COLO668 (cell line): ENCODE measurements at regions not wholly inside any gene's neighbourhood (a gene's known extent, or its start where the extent isn't known, plus 50 kb on each side); places are given as distances from the start of the nearest gene placed in this dataset.

Experiments used
- DNase-seq: peaks from one replicate; lab custom pipeline; 2025; ENCODE audit not compliant: unreplicated experiment; lab: John Stamatoyannopoulos, UW

DNA sequence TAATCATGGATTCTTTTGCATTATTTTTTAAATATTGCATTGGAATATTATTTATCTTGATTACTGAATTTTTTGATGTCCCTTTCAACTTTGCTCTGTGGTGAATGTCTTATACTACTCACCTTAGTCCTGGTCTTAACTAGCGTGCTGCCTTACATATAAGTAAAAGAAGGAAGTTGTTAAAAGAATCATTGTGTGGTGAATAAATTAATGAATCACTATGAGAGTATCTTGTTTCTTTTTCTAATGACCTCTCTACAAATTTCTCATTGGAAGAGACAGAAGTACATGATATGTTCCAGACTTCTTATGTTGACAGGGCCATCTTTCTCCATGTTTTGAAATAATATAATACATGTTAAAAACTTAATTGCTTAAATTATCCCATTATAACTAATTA, 432.6 kb upstream of the MMADHC start:
- no peak for DNase-seq

DNA sequence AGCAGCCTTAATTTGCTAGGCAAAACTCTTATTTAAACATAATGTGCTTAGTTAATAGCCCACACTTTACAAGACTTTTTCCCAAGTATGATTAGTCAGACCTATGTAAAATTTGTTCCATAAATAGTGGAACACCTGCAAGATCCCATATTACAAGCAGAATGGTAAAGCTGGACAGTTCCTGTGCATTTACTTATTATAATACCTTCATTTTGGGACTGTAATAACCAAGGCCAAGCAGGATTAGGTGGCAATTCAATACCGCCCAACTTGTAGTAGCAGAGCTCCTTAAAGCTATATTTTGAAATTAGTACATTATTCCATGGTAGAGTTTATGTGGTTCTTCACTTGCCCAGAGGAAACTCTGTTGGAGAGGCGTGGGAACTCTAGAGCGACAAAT, 431.5 kb upstream of the MMADHC start:
- DNase-seq, result no peak

DNA sequence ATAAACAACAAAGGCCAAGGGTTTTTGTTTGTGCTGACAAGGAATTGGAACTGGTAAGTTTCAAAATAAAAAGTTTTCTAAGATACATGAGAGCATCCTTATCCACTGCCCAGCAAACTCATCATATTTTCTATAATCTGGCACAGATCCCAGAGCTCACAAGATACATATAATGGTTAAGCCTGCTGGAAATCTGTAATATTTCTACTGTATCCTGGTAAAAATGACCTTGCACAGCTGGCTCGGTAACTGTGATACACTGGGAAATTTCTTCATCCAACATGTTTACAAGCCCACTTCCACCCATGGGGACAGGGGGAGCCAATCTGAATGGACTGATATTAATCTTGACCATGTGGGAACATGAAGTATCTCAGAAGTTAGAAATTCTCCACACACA, 425.4 kb upstream of the MMADHC start:
- DNase-seq, result no peak

DNA sequence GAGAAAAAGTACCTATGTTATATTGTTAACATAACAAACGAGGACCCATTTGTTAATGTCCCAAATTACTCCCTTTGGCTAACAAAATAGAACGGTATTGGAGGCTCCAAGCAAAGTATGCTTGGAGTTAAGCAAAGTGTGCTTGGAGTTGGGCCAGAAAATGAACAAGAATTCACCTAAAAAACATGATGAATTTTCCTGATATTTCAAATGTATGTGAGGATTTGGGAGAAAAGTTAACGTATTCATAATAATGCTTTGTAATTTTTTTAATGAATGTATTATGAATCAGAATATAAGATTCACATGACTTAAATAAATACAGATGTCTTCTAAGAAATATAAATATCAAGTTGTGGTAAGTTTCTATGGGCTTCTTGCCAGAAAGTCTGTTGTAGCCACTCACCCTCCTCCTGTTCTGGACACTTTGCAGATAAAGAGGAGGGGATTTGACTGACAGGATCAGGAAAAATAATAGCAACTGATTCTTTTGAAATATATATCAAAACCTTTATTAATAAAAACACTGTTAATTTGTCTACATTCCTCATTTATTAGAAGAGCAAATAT, 423.7 kb upstream of the MMADHC start:
- DNase-seq, result no peak

DNA sequence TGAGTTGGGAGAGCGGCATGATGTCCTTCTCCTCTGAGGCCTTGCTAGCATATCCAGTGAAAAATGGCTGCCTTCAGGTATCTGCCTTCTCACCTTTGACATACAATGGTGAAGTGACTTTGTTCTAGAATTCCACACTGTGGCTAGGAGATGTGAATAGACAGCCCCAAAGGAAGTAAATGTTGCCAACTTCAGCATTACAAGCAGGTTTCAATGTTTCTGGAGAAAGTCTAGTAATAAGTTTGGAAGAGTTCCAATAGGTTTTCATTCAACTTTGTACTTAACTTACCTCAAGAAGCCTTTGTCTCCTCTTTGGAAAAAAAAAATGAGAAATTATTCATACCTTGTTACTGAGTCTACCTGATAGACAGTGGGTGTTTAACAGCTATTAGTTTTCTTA, 421.3 kb upstream of the MMADHC start:
- DNase-seq, result no peak

DNA sequence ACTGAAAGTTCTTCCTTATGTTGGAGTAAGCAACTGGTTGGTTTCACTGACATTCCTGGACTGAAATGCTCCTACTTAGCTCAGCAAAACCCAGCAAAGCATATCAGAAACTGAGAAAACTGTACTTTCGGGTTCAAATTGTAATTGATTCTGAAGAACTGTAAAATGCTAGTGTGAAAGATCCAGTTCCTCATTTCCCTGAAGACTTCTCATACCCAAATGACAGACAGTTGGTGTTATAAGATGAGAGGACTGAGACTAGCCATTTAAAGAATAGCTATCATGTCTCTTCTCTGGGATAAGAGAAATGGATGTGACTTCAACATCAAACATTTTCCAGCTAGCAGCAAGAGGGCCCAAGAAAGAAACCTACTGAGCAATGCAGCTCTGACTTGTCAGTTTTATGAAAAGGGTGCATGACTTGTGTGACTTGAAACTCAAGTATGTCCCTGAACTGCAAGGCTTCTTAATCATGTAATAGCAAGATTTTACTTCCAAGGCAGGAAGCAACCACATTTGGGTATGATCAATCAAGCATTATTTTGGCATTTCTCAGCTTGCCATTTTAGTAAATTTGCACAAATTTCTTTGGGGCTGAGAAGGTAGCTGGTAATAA, 420.3 kb upstream of the MMADHC start:
- no peak for DNase-seq

DNA sequence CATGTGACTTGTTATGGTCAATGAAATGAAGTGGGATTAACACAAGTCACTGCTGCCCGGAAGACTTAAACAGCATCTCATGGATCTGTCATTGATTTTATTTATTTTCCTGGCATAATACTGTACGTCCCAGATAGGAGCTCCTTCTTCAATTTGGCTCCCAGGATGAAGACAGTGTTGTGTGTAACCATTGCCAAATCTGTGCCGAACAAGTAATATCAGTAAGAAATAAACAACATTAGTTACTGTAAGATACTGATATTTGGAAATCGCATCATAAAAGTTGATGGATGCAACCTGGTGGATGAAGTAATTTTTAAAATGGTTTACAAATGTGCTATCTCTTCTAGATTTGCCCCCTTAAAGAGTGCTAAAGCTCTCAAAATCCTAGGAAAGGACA, 419.0 kb upstream of the MMADHC start:
- no peak for DNase-seq

DNA sequence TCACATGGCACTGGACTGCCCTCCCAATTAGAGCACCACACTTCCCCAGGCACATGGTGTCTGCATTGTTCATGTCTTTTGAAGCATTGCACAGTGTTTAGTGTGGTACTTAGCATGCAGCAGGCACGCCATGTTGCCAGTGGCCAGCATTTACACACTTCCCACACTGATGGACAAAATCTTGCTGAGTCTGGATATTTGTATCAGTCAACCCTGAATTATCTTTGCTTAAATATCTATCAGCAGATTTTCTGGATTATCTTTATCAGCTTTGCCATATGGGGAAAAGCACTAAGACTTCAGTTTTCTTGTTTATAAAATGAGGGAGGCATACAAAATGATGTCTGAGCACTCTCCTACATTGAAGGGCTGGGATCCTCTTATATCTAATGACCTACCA, 416.0 kb upstream of the MMADHC start:
- no peak for DNase-seq

DNA sequence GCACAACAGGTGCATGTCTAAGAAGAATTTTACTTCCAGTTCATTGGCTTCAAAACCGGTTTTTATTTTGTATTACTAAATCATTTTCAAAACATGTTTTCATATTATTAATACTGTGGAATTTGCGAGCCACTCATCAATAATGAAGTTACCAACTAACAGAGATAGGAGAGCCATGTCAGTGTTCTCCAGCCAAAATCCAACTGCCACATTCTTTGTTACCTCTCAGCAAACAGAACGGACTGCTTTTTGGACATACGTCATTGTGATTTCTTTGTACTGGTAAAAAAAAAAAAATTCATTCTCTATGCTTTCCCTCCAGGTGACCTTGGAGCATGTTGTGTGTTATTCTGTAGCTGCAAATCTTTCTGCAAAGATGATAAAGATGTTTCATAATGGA, 414.2 kb upstream of the MMADHC start:
- DNase-seq, result no peak

DNA sequence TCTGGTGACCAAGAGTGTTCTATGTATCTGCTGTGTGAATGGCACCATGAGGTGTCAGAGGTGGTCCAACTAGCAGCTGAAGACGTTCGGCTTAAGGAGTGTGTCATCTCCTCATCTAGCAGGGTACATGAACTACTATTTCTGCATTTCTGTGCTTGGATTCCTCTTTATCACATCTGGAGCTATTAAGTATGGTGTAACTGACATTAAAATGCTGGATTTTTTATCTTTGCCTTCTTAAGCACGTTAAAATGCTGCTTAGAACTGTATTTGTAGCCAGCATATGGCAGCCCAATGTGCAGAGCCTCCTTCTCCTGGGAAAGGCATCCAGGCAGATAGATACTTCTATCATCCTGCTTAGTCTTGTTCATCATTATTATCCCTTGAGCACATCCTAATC, 409.3 kb upstream of the MMADHC start:
- DNase-seq, result no peak

DNA sequence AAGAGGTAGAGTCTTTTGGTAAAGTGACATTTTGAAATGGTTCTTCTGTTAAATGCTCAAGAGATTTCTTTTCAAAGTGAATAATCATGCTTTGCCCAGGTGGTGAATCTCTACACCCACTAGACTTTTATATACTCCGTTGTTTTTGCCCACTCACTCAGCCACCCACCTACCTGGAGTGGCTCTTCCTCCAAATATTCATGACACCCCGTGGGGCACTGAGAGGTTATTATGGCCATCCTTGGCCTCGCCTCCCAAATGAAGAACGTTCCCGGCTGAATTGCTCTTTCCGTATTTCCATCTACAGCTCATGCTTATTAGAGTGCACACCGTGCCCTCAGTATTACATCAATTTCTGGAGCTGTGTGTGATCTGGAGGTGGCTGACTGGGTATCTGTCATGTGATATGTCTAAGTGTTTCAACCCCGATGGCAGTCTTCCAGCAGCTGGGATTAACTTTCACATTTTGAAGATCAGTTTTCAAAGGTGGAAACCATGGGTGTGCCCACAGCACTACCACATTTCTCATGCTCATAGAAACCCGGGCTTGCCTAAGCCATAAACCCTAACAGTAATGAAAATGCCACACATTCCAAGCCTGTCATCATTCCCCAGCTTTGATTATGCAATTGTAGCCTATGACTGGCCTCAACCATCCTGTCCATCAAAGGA, 406.6 kb upstream of the MMADHC start:
- DNase-seq, result no peak

DNA sequence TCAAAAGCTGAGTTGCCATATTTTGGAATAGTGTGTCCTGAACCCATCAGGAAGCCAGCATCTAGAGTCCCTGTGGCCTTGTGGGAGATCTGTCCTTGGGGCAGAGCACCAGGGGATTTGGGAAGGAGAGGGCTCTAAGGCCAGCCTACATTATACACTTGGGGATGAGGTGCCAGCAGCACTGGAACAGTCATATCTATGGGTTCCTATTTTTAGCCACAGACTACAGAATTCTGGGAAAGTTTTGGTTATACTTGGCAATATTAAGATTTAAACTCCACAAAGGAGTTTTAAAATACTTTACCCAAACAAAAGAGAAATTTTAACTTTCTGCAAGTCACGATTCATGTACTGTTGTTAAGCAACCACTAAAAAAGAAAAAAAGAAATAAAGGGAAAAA, 405.7 kb upstream of the MMADHC start:
- DNase-seq, result no peak

DNA sequence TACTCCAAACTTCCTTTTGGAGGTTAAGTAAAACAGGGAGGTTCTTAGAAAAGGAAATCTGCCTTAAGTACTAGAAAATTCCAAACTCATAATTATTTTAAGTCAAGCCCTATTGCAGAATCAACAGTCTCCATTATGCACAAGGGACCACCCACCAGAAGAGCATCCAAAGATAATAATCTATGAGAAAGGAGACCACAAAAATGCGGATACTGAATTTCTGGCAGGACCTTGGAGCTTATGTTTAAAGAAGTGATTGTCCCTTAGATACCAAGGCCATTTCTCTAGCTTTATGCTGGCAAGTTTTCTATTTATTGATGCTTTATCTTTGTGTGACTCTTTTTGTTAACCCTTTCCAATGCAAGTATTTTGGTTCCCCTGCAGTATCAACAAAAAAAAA, 404.0 kb upstream of the MMADHC start:
- DNase-seq, result no peak

DNA sequence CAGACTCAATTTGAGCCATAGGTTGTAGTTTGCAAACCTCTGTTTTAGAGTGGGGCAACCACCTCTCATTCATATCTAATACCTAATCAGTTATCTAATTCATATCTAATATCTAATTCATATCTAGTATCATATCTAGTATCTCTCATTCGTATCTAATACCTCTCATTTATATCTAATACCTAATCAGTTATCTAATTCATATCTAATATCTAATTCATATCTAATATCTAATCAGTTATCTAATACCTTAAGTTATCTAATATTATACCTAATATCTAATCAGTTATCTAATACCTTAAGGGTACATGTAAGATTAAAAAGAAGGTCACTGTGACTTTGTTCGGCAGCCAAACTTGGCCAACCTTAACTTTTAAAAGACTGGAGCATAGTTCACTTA, 403.4 kb upstream of the MMADHC start:
- no peak for DNase-seq

DNA sequence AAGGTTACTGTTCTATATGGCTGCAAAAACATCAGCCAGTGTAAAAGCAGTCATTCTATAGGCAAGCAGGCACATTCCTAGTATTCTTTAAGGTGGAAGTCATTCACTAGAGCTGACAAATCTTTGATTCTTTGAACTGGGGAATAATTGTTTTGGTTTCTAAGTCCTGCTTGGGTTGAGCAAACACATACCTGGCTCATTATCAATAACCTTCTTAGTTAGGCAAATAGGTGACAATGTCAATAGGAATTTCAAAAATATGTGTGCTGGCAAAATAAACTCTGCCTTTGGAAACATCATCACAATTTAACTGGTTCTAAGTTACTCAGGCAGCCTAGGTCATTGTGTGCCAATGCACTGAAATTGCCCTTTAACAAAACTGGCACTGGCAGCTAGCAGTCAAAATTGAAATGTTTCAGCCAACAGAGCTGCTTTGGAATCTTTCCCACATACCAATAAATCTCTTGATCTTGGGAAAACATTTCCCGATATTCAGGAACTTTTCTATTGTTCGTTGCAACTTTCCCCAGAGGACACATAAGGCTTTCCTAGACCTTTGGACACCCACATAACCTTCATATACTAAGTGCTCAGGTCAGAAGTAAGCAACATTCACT, 402.0 kb upstream of the MMADHC start:
- DNase-seq, result no peak

DNA sequence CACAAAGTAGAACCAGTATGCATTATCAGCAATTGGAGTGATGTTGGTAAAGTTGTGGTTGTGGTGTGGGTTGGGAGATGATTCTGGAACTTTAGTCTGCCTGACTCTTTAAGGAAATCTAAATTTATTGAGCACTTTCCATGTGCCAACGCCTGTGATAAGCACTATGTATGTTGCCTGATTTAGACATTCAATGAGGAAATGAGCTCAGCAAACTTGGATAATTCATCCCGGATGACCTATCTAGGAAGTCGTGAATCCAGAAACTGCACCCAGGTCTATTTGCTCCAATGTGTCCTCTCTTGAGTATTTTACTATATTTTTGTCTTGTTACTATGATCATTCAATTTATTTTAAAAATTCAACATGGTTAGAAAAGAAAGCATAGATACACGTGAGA, 400.8 kb upstream of the MMADHC start:
- DNase-seq, result no peak

DNA sequence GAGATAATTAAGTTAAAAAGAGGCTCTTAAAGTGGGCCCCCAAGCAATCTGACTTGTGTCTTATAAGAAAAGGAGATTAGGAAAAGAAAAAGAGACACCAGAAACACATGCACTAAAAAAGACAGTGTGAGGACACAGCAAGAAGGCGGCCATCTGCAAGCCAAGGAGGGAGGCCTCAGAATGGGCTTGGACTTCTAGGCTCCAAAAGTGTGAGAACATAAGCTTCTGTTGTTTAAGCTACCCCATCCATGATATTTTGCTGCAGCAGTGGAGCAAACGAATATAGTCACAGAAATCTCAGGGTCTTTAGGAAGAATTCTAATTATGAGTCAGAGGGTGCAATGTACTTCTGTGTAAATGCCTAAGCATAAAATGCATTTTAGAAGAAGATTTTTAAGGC, 399.3 kb upstream of the MMADHC start:
- no peak for DNase-seq

DNA sequence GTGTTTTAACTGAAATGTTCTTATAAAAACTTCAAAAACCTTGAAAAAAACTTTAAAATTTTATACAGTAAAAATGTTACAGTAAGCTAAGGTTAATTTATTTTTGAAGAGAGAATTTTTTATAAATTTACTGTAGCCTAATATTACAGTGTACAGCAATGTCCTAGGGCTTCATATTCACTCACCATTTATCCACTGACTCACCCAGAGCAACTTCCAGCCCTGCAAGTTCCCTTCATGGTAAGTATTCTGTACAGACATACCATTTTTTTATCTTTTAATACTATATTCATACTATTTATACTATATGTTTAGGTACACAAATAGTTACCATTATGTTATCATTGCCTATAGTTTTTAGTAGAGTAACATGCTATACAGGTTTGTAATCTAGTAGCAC, 396.7 kb upstream of the MMADHC start:
- DNase-seq, result no peak

DNA sequence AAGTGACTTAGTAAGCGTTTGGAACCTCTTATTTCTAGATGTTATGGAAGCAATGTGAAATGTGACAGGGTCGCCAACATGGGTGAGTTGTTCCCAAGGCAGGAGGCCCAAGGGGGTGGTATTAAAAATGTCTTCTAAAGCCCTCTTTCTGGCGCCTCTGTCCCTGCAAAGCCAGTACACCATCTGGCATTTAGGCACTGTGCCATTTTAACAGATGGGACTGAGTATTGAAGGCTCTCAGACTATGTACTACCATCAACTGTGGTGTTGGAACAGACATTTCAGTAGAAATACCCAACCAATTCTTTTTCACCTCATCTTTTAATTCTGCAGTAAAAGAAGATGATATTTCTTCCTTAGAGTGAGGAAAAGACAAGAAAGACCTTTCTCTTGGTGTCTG, 384.5 kb upstream of the MMADHC start:
- DNase-seq, result no peak

DNA sequence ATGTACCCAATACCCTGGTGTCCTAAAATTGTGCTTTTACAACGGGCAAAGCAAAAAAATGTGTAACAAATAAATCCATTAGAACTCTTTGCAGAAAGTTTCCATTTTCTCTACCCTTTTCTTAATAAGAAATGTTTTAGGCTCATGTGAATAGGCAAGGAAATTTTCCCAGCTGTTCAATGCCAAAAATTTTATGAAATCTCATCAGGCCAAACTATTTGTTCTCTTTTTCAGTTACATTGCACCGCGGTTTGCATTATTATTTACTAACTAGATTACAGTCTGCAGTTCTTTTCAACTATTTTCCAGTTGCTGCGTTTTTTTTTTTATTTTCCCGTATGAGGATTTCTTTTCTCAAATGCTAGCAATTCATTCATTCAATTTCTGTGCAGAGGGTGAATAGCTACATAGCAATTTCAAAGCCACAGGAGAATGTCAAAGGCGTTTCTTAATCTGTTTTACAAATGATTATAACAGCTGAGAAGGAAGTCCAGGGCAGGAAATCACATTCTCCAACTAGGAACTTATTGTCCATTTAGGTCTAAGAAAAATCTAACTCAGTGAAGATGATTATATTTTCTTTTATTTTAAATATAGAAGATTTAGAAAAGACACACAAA, 367.5 kb upstream of the MMADHC start:
- DNase-seq, result no peak

DNA sequence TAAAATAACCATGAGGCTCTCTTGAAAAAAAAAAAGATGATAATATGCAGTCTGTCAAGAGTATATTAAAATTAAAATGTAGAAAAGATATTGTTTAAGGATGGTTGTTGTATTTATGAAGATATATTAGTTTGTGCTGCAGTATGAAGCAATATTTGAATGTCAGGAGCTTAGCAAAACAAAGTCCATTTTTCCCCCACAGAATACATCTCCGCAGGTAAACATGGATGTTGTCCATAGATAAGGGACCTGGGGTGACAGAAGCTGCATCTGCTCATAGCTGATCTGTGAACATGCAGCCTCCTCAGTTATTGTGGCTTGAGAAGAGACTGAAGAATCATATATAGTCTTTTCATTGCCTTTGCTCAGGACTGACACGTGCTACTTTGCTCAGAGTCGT, 366.1 kb upstream of the MMADHC start:
- DNase-seq, result no peak

DNA sequence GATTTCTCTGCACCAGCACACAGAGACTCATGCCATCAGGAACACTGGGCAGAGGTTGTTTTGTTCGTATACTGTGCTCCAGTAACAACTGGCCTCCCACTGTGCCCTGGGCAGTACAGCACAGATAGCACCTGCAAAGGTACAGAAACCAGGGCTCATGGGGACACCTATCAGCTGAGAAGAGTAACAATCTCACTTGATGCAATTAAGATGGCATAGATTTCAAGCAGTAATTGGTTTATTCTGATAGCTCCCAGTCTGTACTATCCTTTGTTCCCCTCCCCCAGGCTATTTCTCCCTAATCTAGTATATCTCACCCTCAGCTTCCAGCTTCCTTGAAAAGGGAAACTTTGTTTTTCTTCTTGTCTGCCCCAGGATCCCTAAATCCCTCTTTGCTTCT, 343.9 kb upstream of the MMADHC start:
- DNase-seq, result no peak
